ENCODE measurements at regions not wholly inside any gene's neighbourhood (a gene's known extent, or its start where the extent isn't known, plus 50 kb on each side); places are given as distances from the start of the nearest gene placed in this dataset.
"Not testable (repeated sequence)": the region's sequence is repeated elsewhere in the genome, so short reads cannot be mapped to it uniquely, and the experiment has no call there.

- no peak overlapping the region for H3K27ac ChIP-seq (ENCODE audit: low read depth)
- WGBS = 90% methylated on average over 3 of the region's 3 CpGs
- DNase-seq (ENCODE audit: extremely low spot score) = no peak
Measured at GRCh38 chr2:184039493-184039892, 558.8 kb upstream of the ZNF804A start.

DNA sequence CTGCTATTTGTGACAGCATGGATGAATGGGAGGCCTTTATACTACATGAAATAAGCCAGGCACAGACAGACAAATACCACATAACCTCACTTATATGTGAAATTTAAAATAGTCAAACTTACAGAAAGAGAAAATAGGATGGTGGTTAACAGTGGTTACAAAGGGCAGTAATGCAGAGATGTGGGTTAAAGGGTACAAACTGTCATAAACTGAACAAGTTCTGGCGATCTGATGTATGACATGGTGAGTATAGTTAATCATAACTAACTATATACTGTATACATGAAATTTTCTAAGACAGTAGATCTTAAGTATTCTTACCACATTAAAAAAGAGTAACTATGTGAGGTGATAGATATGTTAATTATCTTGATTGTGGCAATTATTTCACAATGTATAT, 558.1 kb upstream of the ZNF804A start:
- Histone ChIP-seq H3K4me3 (ENCODE audit: low read depth, low read length) (no peak overlapping the region), H3K36me3 (ENCODE audit: insufficient read depth) (no peaks in the 10 kb centered on the region), H3K27ac (ENCODE audit: low read depth) (no peak overlapping the region), H3K4me1 (ENCODE audit: insufficient read depth) (no peaks in the 10 kb centered on the region)
- 70% methylated on average over 1 of the region's 1 CpG for WGBS
- no peak for DNase-seq (ENCODE audit: extremely low spot score)

More at GRCh38 chr2:184039493-184039892, 558.8 kb upstream of the ZNF804A start:
- Histone ChIP-seq H3K4me1 (ENCODE audit: insufficient read depth) (no peaks in the 10 kb centered on the region), H3K4me3 (ENCODE audit: low read depth, low read length) (no peak overlapping the region), H3K36me3 (ENCODE audit: insufficient read depth) (no peaks in the 10 kb centered on the region)

DNA sequence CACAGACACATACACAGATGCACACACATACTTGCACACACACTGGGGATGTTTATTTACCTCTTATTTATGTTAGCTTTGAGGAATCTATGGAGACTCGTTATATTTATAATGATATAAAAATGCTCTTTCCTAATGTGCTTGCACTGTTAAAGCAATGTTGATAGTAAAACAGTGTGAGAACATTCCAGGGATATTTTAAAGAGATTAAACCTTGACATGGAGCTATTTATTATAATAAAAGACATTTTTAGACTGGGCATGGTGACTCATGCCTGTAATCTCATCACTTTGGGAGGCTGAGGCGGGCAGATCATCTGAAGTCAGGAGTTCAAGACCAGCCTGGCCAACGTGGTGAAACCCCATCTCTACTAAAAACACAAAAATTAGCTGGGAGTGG, 557.3 kb upstream of the ZNF804A start:
- no peaks in the 10 kb centered on the region for H3K4me1 ChIP-seq (ENCODE audit: insufficient read depth)
- no peak for DNase-seq (ENCODE audit: extremely low spot score)
- WGBS = 29% methylated on average over 3 of the region's 3 CpGs
- no peak overlapping the region for H3K27ac ChIP-seq (ENCODE audit: low read depth)
- H3K36me3 ChIP-seq (ENCODE audit: insufficient read depth) = no peaks in the 10 kb centered on the region
- no peak overlapping the region for H3K4me3 ChIP-seq (ENCODE audit: low read depth, low read length)

DNA sequence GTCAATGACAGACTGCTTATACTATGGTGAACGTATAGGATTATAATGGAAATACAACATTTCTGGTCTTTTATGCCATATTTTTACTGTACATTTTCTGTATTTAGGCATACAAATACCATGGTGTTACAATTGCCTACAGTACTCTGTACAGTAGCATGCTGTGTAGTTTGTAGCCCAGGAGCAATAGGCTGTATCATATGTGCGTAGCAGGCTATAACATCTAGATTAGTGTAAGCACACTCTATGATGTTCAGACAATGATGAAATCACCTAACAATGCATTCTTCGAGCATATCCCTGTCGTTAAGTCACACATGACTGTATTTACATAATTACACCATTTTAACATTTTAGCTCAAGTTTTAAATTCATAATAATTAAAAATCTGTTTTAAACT, 556.6 kb upstream of the ZNF804A start:
- Histone ChIP-seq H3K4me1 (ENCODE audit: insufficient read depth) (no peaks in the 10 kb centered on the region), H3K27ac (ENCODE audit: low read depth) (no peak overlapping the region), H3K36me3 (ENCODE audit: insufficient read depth) (no peaks in the 10 kb centered on the region), H3K4me3 (ENCODE audit: low read depth, low read length) (no peak overlapping the region)
- 87% methylated on average over 4 of the region's 4 CpGs for WGBS
- no peak for DNase-seq (ENCODE audit: extremely low spot score)

DNA sequence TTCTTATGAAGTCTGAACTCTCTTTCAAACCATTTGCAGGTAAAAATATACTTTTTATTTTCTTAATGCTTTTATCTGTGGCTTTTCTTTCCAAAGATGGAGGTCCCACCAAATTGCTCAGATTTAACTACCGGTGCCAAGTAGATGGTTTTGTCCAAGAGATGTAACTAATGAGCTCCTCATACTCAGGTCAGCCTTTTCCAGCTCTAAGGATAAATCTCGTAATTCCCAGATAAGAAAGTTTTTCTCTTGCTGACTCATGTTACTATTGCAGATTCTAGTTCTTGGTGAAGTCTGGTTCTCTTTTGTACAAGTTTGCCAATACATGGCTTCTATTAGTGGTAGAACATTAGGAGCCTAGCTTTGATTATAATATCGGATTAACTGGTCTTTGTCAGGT, 550.8 kb upstream of the ZNF804A start:
- no peak for DNase-seq (ENCODE audit: extremely low spot score)
- Histone ChIP-seq H3K4me3 (ENCODE audit: low read depth, low read length) (no peak overlapping the region), H3K36me3 (ENCODE audit: insufficient read depth) (no peaks in the 10 kb centered on the region), H3K27ac (ENCODE audit: low read depth) (no peak overlapping the region), H3K4me1 (ENCODE audit: insufficient read depth) (no peaks in the 10 kb centered on the region)
- WGBS = 36% methylated on average over 3 of the region's 3 CpGs

DNA sequence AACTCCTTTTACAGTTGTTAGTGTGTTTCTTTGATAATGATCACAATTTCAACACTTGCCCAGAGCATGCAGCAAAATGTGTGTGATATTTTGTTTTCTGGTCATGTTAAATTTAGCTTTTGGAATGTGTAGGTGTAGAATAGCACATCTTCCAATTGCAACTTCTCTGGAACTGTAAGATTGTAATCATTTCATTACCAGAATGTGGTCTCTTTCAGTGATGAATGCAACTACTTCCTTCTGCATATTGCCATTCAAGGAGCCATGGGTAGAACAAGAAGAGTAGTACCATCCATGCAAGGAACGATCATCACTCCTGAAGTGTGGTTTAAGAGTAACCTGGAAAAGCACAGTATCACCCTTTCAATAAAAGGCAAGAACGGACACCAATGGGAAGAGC, 548.8 kb upstream of the ZNF804A start:
- no peaks in the 10 kb centered on the region for H3K4me1 ChIP-seq (ENCODE audit: insufficient read depth)
- H3K27ac ChIP-seq (ENCODE audit: low read depth) = no peak overlapping the region
- no peaks in the 10 kb centered on the region for H3K36me3 ChIP-seq (ENCODE audit: insufficient read depth)
- no peak overlapping the region for H3K4me3 ChIP-seq (ENCODE audit: low read depth, low read length)
- DNase-seq (ENCODE audit: extremely low spot score) = no peak
- 96% methylated on average over 2 of the region's 2 CpGs for WGBS

DNA sequence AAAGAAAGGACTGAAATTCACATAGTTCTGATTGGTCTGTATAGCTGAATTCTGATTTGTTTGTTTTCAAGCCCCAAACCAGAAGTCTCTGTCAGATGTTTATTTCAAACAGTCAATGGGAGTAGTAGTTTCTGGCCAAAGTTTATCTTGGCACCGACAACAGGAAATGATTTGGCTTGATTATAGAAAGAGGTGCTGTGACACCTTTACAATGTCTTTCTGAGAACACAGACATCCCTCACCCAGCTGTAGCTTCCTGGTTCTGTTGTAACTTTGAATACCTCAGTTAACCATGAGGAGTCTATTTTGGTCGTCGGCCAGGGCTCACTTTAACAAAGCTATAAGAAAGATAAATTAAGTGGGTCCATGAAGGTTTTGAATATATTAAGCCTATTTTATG, 545.0 kb upstream of the ZNF804A start:
- H3K4me3 ChIP-seq (ENCODE audit: low read depth, low read length) = no peak overlapping the region
- no peak overlapping the region for H3K27ac ChIP-seq (ENCODE audit: low read depth)
- DNase-seq (ENCODE audit: extremely low spot score) = no peak
- H3K36me3 ChIP-seq (ENCODE audit: insufficient read depth) = no peaks in the 10 kb centered on the region
- WGBS = 32% methylated on average over 3 of the region's 3 CpGs
- H3K4me1 ChIP-seq (ENCODE audit: insufficient read depth) = no peaks in the 10 kb centered on the region

DNA sequence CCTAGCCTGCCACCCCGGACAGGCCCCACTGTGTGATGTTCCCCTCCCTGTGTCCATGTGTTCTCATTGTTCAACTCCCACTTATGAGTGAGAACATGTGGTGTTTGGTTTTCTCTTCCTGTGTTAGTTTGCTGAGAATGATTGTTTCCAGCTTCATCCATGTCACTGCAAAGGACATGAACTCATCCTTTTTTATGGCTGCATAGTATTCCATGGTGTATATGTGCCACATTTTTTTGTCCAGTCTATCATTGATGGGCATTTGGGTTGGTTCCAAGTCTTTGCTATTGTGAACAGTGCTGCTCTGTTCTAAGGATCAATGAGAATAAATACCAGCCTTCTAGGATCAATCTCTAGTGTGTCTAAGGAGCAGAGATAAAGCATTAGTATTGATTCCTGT, 543.9 kb upstream of the ZNF804A start:
- not testable (repeated sequence) for H3K4me3 ChIP-seq (ENCODE audit: low read depth, low read length); H3K27ac ChIP-seq (ENCODE audit: low read depth); DNase-seq (ENCODE audit: extremely low spot score); H3K36me3 ChIP-seq (ENCODE audit: insufficient read depth); H3K4me1 ChIP-seq (ENCODE audit: insufficient read depth)
- 98% methylated on average over 1 of the region's 1 CpG for WGBS

- Histone ChIP-seq H3K4me1 (ENCODE audit: insufficient read depth) (no peaks in the 10 kb centered on the region), H3K4me3 (ENCODE audit: low read depth, low read length) (no peak overlapping the region), H3K27ac (ENCODE audit: low read depth) (no peak overlapping the region), H3K36me3 (ENCODE audit: insufficient read depth) (no peaks in the 10 kb centered on the region)
- 86% methylated on average over 4 of the region's 4 CpGs for WGBS
- no peak for DNase-seq (ENCODE audit: extremely low spot score)
Measured at GRCh38 chr2:184057910-184058309, 540.4 kb upstream of the ZNF804A start.

DNA sequence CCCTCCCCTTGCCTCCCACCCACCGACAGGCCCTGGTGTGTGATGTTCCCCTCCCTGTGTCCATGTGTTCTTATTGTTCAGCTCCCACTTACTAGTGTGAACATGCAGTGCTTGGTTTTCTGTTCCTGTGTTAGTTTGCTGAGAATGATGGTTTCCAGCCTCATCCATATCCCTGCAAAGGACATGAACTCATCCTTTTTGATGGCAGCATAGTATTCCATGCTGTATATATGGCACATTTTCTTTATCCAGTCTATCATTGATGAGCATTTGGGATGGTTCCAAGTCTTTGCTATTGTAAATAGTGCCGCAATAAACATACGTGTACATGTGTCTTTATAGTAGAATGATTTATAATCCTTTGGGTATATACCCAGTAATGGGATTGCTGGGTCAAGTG, 538.1 kb upstream of the ZNF804A start:
- not testable (repeated sequence) for H3K4me3 ChIP-seq (ENCODE audit: low read depth, low read length); H3K27ac ChIP-seq (ENCODE audit: low read depth); H3K4me1 ChIP-seq (ENCODE audit: insufficient read depth); DNase-seq (ENCODE audit: extremely low spot score); H3K36me3 ChIP-seq (ENCODE audit: insufficient read depth)
- WGBS = 88% methylated on average over 3 of the region's 3 CpGs

DNA sequence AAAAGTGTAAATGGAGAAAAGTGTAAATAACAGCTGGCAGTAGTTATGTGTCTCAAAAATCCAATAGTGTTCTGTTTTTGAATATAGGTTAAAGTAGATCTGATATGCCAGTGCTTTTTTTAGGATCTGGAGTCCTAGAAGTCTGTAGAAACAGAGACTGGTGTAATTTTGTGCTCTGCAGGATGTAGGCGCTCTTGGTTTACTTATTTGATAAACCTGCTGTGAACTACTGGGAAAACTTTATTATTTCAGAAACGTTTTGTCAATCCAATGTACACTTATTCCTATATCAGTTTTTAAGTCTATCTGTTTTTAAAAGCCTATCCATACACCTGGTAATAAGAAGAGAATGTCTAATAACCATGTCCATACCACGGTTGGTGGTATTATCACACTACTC, 530.8 kb upstream of the ZNF804A start:
- peaks cover 2% of the 10 kb centered on the region for H3K36me3 ChIP-seq (ENCODE audit: insufficient read depth)
- DNase-seq (ENCODE audit: extremely low spot score) = no peak
- H3K4me1 ChIP-seq (ENCODE audit: insufficient read depth) = no peaks in the 10 kb centered on the region
- H3K4me3 ChIP-seq (ENCODE audit: low read depth, low read length) = no peak overlapping the region
- no peak overlapping the region for H3K27ac ChIP-seq (ENCODE audit: low read depth)
- whole genome bisulfite sequencing = 62% methylated on average over 3 of the region's 3 CpGs

DNA sequence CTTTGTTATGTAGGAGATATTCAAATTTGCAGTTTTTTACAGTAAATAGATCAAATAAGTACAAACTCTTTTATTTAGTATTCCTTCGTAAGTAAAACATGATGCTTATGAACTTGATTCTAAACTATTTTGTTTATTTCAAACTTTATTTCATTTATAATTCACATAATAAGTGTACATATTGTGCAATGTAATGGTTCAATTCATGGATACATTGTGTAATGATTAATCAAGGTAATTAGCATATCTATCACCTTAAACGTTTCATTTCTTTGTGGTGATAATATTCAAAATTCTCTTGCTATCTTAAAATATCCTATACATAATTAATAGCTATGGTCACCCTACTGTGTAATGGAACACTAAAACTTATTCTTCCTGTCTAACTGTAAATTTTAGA, 525.9 kb upstream of the ZNF804A start:
- Histone ChIP-seq H3K4me3 (ENCODE audit: low read depth, low read length) (no peak overlapping the region), H3K36me3 (ENCODE audit: insufficient read depth) (peaks cover 2% of the 10 kb centered on the region), H3K4me1 (ENCODE audit: insufficient read depth) (no peaks in the 10 kb centered on the region), H3K27ac (ENCODE audit: low read depth) (no peak overlapping the region)
- no peak for DNase-seq (ENCODE audit: extremely low spot score)
- 83% methylated on average over 2 of the region's 2 CpGs for WGBS

GRCh38 chr2:184078496-184078895, 519.8 kb upstream of the ZNF804A start:
- no peak for DNase-seq (ENCODE audit: extremely low spot score)
- Histone ChIP-seq H3K27ac (ENCODE audit: low read depth) (no peak overlapping the region), H3K4me1 (ENCODE audit: insufficient read depth) (no peaks in the 10 kb centered on the region), H3K4me3 (ENCODE audit: low read depth, low read length) (no peak overlapping the region), H3K36me3 (ENCODE audit: insufficient read depth) (no peaks in the 10 kb centered on the region)
- WGBS = 72% methylated on average over 2 of the region's 2 CpGs

GRCh38 chr2:184091456-184091855, 506.9 kb upstream of the ZNF804A start:
- Histone ChIP-seq H3K4me1 (ENCODE audit: insufficient read depth) (no peaks in the 10 kb centered on the region), H3K36me3 (ENCODE audit: insufficient read depth) (no peaks in the 10 kb centered on the region), H3K4me3 (ENCODE audit: low read depth, low read length) (no peak overlapping the region), H3K27ac (ENCODE audit: low read depth) (no peak overlapping the region)
- no peak for DNase-seq (ENCODE audit: extremely low spot score)
- 68% methylated on average over 3 of the region's 3 CpGs for WGBS

- no peak overlapping the region for H3K27ac ChIP-seq (ENCODE audit: low read depth)
- H3K4me3 ChIP-seq (ENCODE audit: low read depth, low read length) = no peak overlapping the region
- H3K36me3 ChIP-seq (ENCODE audit: insufficient read depth) = no peaks in the 10 kb centered on the region
- DNase-seq (ENCODE audit: extremely low spot score) = no peak
- H3K4me1 ChIP-seq (ENCODE audit: insufficient read depth) = no peaks in the 10 kb centered on the region
- WGBS = 78% methylated on average over 2 of the region's 2 CpGs
Measured at GRCh38 chr2:184113696-184114403, 484.5 kb upstream of the ZNF804A start.
